ENCODE measurements at regions not wholly inside any gene's neighbourhood (a gene's known extent, or its start where the extent isn't known, plus 50 kb on each side); places are given as distances from the start of the nearest gene placed in this dataset.

GRCh38 chr13:61170856-61171255 is 244.8 kb downstream of the PCDH20 start:
- H3K9me3 Mint-ChIP-seq (ENCODE audit: low read depth) = peaks cover 10% of the 10 kb centered on the region
- DNase-seq (ENCODE audit: low spot score) = no peak
- H3K27ac Mint-ChIP-seq (ENCODE audit: unreplicated experiment) = no peak overlapping the region
- peaks cover 9% of the 10 kb centered on the region for H3K27me3 Mint-ChIP-seq (ENCODE audit: low read depth)
- TF ChIP-seq CTCF (IDR thresholded peaks at IDR 0.05) = no peak
- H3K36me3 Mint-ChIP-seq (ENCODE audit: low read depth) = no peaks in the 10 kb centered on the region
- no peak overlapping the region for H3K4me3 Mint-ChIP-seq (ENCODE audit: unreplicated experiment)
- no peaks in the 10 kb centered on the region for H3K4me1 Mint-ChIP-seq (ENCODE audit: low read depth)

- Mint-ChIP-seq H3K9me3 (ENCODE audit: low read depth) (no peaks in the 10 kb centered on the region), H3K27ac (ENCODE audit: unreplicated experiment) (no peak overlapping the region), H3K4me1 (ENCODE audit: low read depth) (no peaks in the 10 kb centered on the region), H3K27me3 (ENCODE audit: low read depth) (peaks cover 4% of the 10 kb centered on the region), H3K36me3 (ENCODE audit: low read depth) (no peaks in the 10 kb centered on the region), H3K4me3 (ENCODE audit: unreplicated experiment) (no peak overlapping the region)
- no peak for DNase-seq (ENCODE audit: low spot score)
- no peak for TF ChIP-seq CTCF (IDR thresholded peaks at IDR 0.05)
Measured at GRCh38 chr13:61162636-61163035, 253.0 kb downstream of the PCDH20 start.

GRCh38 chr13:61162106-61162505 is 253.5 kb downstream of the PCDH20 start:
- DNase-seq (ENCODE audit: low spot score) = no peak
- Mint-ChIP-seq H3K9me3 (ENCODE audit: low read depth) (no peaks in the 10 kb centered on the region), H3K27me3 (ENCODE audit: low read depth) (peaks cover 4% of the 10 kb centered on the region), H3K4me3 (ENCODE audit: unreplicated experiment) (no peak overlapping the region), H3K4me1 (ENCODE audit: low read depth) (no peaks in the 10 kb centered on the region), H3K27ac (ENCODE audit: unreplicated experiment) (no peak overlapping the region), H3K36me3 (ENCODE audit: low read depth) (no peaks in the 10 kb centered on the region)
- TF ChIP-seq CTCF (IDR thresholded peaks at IDR 0.05) = no peak

GRCh38 chr13:61156753-61157152 is 258.9 kb downstream of the PCDH20 start:
- H3K27ac Mint-ChIP-seq (ENCODE audit: unreplicated experiment) = no peak overlapping the region
- no peaks in the 10 kb centered on the region for H3K9me3 Mint-ChIP-seq (ENCODE audit: low read depth)
- no peak for TF ChIP-seq CTCF (IDR thresholded peaks at IDR 0.05)
- no peaks in the 10 kb centered on the region for H3K4me1 Mint-ChIP-seq (ENCODE audit: low read depth)
- H3K4me3 Mint-ChIP-seq (ENCODE audit: unreplicated experiment) = no peak overlapping the region
- peaks cover 2% of the 10 kb centered on the region for H3K27me3 Mint-ChIP-seq (ENCODE audit: low read depth)
- H3K36me3 Mint-ChIP-seq (ENCODE audit: low read depth) = no peaks in the 10 kb centered on the region
- no peak for DNase-seq (ENCODE audit: low spot score)

GRCh38 chr13:61151062-61151461 is 264.6 kb downstream of the PCDH20 start:
- DNase-seq (ENCODE audit: low spot score) = no peak
- Mint-ChIP-seq H3K4me1 (ENCODE audit: low read depth) (no peaks in the 10 kb centered on the region), H3K9me3 (ENCODE audit: low read depth) (no peaks in the 10 kb centered on the region)

More at GRCh38 chr13:61151062-61151461, 264.6 kb downstream of the PCDH20 start:
- H3K27ac Mint-ChIP-seq (ENCODE audit: unreplicated experiment) = no peak overlapping the region
- no peaks in the 10 kb centered on the region for H3K27me3 Mint-ChIP-seq (ENCODE audit: low read depth)
- no peaks in the 10 kb centered on the region for H3K36me3 Mint-ChIP-seq (ENCODE audit: low read depth)
- no peak overlapping the region for H3K4me3 Mint-ChIP-seq (ENCODE audit: unreplicated experiment)
- no peak for TF ChIP-seq CTCF (IDR thresholded peaks at IDR 0.05)

All from chondrocyte (in vitro differentiated cells).